ENCODE measurements at regions not wholly inside any gene's neighbourhood (a gene's known extent, or its start where the extent isn't known, plus 50 kb on each side); places are given as distances from the start of the nearest gene placed in this dataset.
"Not testable (repeated sequence)": the region's sequence is repeated elsewhere in the genome, so short reads cannot be mapped to it uniquely, and the experiment has no call there.

DNA sequence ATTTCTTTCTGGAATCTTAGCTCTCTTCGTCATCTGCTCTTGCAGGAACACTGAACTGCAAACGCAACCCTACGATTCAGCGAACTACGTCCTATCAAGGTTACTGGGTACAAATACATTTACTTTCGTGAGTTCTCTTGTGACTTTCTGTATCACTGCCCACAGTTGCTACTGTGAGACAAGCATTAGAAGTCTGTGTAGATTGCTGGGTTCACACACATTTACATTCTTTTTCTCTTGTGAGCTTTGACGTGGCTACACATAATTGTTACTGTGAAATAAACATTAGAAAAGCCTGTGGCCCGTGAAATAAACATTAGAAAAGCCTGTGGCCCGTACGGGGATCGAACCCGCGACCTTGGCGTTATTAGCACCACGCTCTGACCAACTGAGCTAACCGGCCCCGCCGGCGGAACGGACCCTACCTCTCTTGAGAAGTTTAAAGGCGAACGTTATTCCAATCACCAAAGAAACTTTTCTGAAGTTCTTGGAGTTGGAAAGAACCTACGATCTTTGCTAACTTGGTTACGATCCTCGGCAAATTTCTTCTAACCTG is 61.2 kb upstream of the ZNF322 start:
- not testable (repeated sequence) for DNase-seq

DNA sequence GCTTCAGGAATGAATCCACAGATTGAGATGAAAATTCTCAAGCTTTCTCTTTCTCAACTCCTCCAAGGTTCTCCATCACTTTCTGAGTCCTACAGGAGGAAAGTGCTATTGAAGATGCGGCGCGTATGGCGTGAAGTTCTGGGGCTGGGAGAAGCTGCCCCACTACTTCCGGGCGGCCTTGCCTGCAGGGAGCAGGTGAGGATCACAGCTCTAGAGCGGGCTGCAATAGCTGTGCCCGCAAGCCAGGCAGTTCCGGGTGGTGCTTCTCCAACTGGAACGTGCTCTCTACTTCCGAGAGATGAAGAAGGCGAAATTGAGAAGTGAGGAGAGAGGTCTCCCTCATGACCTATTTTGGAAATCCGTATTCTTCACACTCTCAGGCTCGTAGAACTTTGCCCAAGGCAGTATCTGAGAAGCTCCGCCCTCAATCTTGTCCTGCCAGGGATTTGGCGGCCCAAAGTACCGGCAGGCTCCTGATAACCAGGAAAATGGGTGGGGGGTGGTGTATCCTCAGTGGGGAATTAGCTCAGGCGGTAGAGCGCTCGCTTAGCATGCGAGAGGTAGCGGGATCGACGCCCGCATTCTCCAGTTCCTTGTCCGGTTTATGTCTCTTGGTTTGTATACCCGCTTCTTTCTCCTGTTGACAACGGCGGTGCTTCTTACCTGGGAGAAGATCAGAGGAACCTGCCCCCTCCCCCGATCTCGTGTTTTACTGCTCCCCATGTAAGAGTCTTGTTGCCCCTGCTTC is 70.6 kb upstream of the ZNF322 start:
- not testable (repeated sequence) for DNase-seq

DNA sequence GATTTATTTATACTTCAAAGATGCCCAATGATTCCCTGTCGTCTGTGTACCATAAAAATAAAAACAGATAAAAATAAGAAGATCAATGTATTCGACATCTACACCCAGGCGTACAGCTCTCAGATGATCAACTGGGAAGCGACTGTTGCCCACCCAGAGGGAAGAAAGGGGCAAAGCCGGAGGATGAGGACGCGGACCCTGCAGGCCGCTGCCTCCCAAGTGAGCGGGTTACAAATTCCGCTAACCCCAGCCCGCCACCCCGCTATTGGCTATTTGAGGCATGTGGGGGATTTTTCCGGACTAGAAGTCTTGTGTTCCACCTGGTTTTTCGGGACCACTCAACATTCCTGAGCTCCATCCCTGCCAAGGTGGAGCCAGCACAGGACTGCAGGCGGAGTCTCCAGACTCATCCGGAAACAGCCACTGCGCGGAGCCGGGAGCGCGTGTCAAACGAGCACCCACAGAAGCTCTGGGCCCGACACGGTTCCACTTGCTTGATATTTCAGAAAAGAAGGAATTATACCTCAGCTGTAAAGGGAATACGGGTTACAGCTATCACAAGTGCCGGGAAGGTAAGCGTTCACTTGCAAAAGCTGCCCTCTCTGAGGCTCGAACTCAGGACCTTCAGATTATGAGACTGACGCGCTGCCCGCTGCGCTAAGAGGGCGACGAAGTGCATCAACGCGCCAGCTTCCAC is 75.4 kb upstream of the ZNF322 start:
- DNase-seq, result not testable (repeated sequence)

DNA sequence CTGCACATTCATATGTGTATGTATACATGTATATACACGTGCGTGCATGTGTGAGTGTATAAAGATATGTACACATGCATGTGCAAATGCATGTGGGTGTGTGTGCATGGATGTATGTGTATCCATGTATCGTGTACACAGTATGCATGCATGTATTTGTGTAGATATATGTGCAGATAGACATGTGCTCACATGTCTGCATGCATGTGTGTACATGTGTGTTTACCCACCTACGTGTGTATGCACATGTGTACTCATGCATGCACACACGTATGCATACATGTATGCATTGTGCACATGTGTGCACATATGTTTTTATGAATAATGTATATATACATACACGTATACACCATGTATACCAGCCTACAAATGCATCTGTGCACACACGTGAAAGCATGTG is 80.3 kb upstream of the ZNF322 start:
- DNase-seq, result no peak

- DNase-seq, result no peak
These were observed 83.7 kb upstream of the ZNF322 start for GRCh38 chr6:26743157-26743821.

DNA sequence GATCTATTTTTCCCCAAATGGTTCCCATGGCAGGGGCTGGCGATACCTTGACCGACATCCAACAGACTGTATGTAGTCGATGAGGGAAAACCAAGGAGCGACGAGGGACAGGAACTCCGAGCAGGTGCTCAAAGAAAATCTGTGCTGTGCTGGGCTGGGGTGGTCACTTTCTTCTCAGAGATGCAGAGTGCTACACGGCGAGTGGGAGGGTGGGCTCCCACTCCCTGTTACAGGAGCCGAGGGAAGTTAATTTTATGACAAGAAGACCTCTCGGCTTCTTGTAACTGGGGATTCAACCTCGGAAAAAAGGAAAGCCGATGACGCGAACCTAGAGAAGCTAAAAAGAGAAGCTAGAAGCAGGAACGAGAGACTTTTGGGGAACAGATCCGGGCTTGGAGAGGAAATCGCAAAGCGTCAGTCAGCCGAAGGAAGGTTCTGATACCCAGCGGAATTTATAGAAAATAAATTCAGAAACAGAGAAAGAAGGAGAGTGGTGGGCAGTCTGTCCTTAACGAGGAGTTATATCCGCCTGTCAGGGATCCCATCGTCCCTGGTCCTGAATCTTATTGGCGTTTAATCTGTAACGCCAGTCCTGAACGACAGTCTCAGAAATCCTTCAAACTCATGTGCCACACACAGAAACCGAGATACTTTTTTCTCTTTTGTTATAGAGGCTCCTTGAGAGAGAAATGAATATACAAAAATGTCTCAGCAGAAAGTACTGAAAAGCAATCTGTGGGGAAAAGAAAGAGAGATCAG is 84.6 kb upstream of the ZNF322 start:
- no peak for DNase-seq

DNA sequence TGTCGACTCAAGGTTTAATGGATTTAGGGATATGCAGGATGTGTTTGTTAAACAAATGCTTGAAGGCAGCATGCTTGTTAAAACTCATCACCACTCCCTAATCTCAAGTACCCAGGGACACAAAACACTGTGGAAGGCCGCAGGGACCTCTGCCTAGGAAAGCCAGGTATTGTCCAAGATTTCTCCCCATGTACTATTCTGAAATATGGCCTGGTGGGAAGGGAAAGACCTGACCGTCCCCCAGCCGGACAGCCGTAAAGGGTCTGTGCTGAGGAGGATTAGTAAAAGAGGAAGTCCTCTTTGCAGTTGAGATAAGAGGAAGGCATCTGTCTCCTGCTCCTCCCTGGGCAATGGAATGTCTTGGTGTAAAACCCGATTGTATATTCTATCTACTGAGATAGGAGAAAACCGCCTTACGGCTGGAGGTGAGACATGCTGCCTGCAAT is 85.3 kb upstream of the ZNF322 start:
- not testable (repeated sequence) for DNase-seq

GRCh38 chr6:26745964-26746363 is 86.4 kb upstream of the ZNF322 start:
- DNase-seq, result not testable (repeated sequence)

DNA sequence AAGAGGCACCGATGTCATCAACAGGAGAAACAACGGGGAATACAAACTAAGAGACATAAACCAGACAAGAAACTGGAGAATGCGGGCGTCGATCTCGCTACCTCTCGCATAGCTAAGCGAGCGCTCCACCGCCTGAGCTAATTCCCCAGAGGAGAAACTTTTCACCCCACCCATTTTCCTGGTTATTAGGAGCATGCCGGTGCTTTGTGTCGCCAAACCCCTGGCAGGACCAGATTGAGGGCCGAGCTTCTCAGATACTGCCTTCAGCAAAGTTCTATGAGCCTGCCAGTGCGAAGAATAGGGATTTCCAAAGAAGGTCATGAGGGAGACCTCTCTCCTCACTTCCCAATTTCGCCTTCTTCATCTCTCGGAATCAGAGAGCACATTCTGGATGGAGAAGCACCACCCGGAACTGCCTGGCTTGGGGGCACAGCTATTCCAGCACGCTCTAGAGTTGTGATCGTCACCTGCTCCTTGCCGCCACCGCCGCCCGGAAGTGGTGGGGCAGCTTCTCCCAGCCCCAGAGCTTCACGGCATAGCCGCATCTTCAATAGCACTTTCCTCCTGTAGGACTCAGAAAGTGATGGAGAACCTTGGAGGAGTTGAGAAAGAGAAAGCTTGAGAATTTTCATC is 89.7 kb upstream of the ZNF322 start:
- DNase-seq, result not testable (repeated sequence)

DNA sequence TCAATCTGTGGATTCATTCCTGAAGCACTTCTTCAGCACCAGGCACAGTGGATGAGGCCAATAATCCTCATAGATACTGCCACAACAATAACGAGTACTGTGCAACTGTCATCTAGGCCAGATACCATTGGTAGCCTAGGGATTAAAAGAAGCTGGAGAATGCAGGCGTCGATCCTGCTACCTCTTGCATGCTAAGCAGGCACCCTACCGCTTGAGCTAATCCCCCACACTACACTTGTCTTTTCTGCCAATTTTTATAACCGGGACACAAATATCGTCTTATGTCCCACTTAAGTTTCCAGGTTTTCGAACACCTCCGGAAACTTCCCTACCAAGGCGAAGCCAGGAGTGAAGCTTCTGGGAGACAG is 90.2 kb upstream of the ZNF322 start:
- not testable (repeated sequence) for DNase-seq

GRCh38 chr6:26754212-26754611 is 94.7 kb upstream of the ZNF322 start:
- no peak for DNase-seq

DNA sequence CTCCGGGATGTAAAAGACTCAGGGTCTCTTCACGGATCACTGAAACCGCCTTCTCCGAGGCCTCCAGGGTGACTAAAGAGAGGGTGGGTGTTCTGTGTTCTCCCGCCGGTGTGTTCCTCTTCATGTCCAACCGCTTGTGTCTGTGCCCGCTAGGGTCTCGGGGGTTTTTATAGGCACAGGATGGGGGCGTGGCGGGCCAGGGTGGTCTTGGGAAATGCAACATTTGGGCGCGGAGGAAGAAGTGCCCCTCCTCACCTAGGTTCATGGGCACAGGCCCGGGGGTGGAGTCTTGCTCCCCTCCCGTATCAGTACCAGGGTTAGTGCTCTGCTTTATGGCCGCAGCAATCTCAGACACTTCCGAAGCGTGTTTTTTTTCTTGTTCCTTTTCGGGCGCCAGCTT is 95.3 kb upstream of the ZNF322 start:
- not testable (repeated sequence) for DNase-seq

DNA sequence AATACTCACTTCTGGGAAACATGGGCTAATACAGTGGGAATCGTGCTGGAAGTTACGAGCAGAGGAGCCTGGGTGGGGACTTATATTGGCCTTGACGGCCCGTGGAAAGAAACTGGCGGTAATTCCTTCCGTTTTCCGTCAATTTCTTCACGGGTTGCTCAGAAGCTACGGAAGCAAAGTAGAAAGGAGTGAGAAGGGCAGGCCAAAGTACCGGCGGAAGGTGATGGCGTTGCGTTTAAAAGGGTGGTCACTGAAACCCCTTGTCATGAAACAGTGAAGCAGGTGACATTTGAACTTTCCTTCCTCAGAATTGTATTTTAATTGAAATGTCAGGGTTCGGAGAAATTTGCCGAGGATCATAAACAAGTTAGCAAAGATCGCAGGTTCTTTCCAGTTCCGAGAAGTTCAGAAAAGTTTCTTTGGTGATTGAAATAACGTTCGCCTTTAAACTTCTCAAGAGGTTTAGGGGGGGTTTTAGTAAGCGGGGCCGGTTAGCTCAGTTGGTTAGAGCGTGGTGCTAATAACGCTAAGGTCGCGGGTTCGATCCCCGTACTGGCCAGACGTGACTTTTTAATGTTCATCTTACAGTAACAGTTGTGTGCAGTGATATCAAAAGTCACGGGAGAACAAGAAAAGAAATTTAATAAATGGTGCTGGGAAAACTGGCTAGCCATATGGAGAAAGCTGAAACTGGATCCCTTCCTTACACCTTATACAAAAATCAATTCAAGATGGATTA is 96.7 kb upstream of the ZNF322 start:
- not testable (repeated sequence) for DNase-seq

DNA sequence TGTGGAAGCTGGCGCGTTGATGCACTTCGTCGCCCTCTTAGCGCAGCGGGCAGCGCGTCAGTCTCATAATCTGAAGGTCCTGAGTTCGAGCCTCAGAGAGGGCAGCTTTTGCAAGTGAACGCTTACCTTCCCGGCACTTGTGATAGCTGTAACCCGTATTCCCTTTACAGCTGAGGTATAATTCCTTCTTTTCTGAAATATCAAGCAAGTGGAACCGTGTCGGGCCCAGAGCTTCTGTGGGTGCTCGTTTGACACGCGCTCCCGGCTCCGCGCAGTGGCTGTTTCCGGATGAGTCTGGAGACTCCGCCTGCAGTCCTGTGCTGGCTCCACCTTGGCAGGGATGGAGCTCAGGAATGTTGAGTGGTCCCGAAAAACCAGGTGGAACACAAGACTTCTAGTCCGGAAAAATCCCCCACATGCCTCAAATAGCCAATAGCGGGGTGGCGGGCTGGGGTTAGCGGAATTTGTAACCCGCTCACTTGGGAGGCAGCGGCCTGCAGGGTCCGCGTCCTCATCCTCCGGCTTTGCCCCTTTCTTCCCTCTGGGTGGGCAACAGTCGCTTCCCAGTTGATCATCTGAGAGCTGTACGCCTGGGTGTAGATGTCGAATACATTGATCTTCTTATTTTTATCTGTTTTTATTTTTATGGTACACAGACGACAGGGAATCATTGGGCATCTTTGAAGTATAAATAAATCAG is 106.8 kb upstream of the ZNF322 start:
- not testable (repeated sequence) for DNase-seq

- not testable (repeated sequence) for DNase-seq
These were observed 111.6 kb upstream of the ZNF322 start for GRCh38 chr6:26770941-26771666.

DNA sequence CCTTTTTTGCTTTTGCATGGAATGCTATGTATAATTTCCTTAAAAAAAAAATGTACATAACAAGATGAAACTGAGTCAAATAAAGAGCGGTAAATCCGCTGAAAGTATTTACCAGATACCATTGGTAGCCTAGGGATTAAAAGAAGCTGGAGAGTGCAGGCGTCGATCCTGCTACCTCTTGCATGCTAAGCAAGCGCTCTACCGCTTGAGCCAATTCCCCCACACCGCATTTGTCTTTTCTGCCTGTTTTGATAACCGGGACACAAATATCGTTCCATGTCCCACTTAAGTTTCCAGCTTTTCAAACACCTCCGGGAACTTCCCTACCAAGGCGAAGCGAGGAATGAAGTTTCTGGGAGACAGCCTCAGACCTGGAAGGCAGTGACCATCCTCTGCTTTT is 113.9 kb upstream of the ZNF322 start:
- DNase-seq, result not testable (repeated sequence)

DNA sequence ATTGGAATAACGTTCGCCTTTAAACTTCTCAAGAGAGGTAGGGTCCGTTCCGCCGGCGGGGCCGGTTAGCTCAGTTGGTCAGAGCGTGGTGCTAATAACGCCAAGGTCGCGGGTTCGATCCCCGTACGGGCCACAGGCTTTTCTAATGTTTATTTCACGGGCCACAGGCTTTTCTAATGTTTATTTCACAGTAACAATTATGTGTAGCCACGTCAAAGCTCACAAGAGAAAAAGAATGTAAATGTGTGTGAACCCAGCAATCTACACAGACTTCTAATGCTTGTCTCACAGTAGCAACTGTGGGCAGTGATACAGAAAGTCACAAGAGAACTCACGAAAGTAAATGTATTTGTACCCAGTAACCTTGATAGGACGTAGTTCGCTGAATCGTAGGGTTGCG is 121.0 kb upstream of the ZNF322 start:
- DNase-seq, result not testable (repeated sequence)

DNA sequence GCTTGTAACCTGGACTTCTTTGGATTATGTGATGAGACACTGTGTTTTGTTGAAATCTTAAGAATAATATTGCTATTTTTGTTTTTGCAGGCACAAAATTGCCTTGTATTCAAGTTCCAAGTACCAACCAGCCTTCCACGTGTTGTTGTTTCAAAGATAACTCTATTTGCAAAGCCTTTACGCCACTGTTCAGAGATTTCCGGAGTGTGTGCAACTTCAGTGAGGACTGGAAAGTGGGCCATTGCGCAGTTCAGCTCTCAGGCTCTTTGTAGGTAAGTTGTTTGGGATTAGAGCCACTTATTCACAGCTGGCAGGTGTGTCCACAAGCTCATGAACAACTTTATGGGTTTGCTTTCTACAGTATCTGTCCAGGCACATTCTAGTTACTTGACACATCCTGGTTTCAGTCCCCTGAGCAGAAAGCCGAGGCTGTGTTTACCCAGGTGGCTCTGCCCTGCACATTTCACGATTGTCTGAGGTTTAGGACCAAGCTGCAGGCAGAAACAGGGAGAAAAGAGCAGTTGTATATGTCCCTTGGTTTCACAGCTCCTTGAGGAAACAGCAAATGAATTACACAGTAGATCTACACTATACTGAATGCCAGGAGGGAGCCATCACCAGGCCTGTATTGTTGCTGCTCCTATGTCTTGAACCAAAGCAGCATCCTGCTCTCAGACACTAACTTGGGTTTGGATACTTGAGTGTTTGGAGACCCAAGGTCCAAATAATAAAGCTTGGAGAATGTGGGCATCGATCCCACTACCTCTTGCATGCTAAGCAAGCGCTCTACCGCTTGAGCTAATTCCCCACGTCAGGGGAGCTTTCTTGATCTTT is 136.1 kb upstream of the ZNF322 start:
- DNase-seq, result not testable (repeated sequence)
